ENCODE measurements at regions not wholly inside any gene's neighbourhood (a gene's known extent, or its start where the extent isn't known, plus 50 kb on each side); places are given as distances from the start of the nearest gene placed in this dataset.

GRCh38 chr14:94876306-94876705 is 106.4 kb upstream of the GSC start:
- Histone ChIP-seq H3K27ac (no peak overlapping the region), H3K36me3 (no peaks in the 10 kb centered on the region), H3K4me1 (no peaks in the 10 kb centered on the region), H3K27me3 (peaks cover 0 to 22% (median 0%) of the 10 kb centered on the region in 3 donors), H3K9me3 (no peaks in the 10 kb centered on the region), H3K4me3 (no peak overlapping the region)
- no peak for DNase-seq
- TF ChIP-seq POLR2AphosphoS5 (IDR thresholded peaks at IDR 0.05) (no peak), CTCF (IDR thresholded peaks at IDR 0.05) (no peak), POLR2A (IDR thresholded peaks at IDR 0.05) (no peak), EP300 (IDR thresholded peaks at IDR 0.05) (no peak)
- intact Hi-C loops (cut with DNase I; ENCODE audit: low total_unique reads) = no loop called here
- WGBS, 5 donors = 24 to 42% (median 26%) methylated on average over 4 of the region's 4 CpGs

DNA sequence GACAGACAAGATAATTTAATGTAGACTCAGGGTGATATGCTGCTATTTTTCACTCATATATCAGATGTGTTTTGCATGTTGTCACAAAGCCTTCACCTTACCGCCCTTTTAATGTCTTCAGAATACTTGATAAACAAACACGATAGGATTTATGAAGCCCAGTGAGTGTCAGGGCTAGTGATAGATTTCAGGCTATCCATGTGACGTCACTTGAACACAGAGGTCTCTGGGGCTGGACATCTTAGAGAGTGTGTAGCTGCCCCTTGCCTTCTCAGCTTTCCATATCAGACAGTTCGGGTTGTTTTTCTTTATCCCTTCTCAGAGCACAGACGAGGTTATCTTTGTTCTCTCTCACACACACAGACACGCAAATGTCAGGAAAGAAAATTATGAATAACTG is 105.3 kb upstream of the GSC start:
- H3K4me1 ChIP-seq = no peaks in the 10 kb centered on the region
- no peaks in the 10 kb centered on the region for H3K9me3 ChIP-seq
- no peaks in the 10 kb centered on the region for H3K36me3 ChIP-seq
- TF ChIP-seq CTCF (IDR thresholded peaks at IDR 0.05) (no peak), POLR2A (IDR thresholded peaks at IDR 0.05) (no peak), EP300 (IDR thresholded peaks at IDR 0.05) (no peak), POLR2AphosphoS5 (IDR thresholded peaks at IDR 0.05) (no peak)
- DNase-seq = no peak
- H3K27ac ChIP-seq = no peak overlapping the region
- WGBS, 5 donors = 46 to 56% (median 47%) methylated on average over 6 of the region's 6 CpGs
- H3K27me3 ChIP-seq = peaks cover 0 to 22% (median 0%) of the 10 kb centered on the region in 3 donors
- intact Hi-C loops (cut with DNase I; ENCODE audit: low total_unique reads) = no loop called here
- H3K4me3 ChIP-seq = no peak overlapping the region

DNA sequence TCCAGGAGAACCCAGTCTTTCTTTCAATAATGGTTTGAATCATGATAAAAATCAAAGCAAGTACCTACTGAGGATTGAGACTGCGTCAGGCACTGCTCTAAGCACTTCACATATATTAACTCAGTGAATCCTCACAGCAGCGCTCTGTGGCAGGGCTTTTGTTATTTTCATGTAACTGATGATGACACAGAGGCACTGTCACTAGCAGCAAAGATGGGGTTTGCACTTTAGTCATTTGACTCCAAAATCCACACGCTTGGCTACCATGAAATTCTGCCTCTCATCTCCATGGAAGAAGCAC is 98.8 kb upstream of the GSC start:
- H3K27me3 ChIP-seq = peaks cover 0 to 51% (median 8%) of the 10 kb centered on the region in 3 donors
- TF ChIP-seq CTCF (IDR thresholded peaks at IDR 0.05) = no peak
- no peak for TF ChIP-seq EP300 (IDR thresholded peaks at IDR 0.05)
- no peak for TF ChIP-seq POLR2A (IDR thresholded peaks at IDR 0.05)
- TF ChIP-seq POLR2AphosphoS5 (IDR thresholded peaks at IDR 0.05) = no peak
- H3K36me3 ChIP-seq = no peaks in the 10 kb centered on the region
- 84 to 95% (median 89%) methylated on average over 3 of the region's 3 CpGs for WGBS, 5 donors
- H3K4me3 ChIP-seq = no peak overlapping the region
- H3K27ac ChIP-seq = no peak overlapping the region
- peaks cover 0 to 5% (median 2%) of the 10 kb centered on the region in 4 donors for H3K4me1 ChIP-seq
- no peaks in the 10 kb centered on the region for H3K9me3 ChIP-seq
- DNase-seq = no peak
- intact Hi-C loops (cut with DNase I; ENCODE audit: low total_unique reads) = no loop called here

- no peak overlapping the region for H3K4me3 ChIP-seq
- intact Hi-C loops (cut with DNase I; ENCODE audit: low total_unique reads) = no loop called here
- peaks cover 0 to 57% (median 8%) of the 10 kb centered on the region in 3 donors for H3K27me3 ChIP-seq
- H3K4me1 ChIP-seq = peaks cover 0 to 5% (median 2%) of the 10 kb centered on the region in 4 donors
- WGBS, 5 donors = 60 to 68% (median 63%) methylated on average over 17 to 20 of the region's 20 CpGs
- no peaks in the 10 kb centered on the region for H3K9me3 ChIP-seq
- no peak overlapping the region for H3K27ac ChIP-seq
- H3K36me3 ChIP-seq = no peaks in the 10 kb centered on the region
- peak in 1 of 2 donors; percentile 63 for DNase-seq
- TF ChIP-seq EP300 (IDR thresholded peaks at IDR 0.05) (no peak), POLR2A (IDR thresholded peaks at IDR 0.05) (no peak), POLR2AphosphoS5 (IDR thresholded peaks at IDR 0.05) (no peak), CTCF (IDR thresholded peaks at IDR 0.05) (no peak)
Measured at GRCh38 chr14:94867946-94868771, 98.2 kb upstream of the GSC start.
